Suppressor macrophage treated with lipopolysaccharide for 1 hour (primary cell): ENCODE measurements at regions not wholly inside any gene's neighbourhood (a gene's known extent, or its start where the extent isn't known, plus 50 kb on each side); places are given as distances from the start of the nearest gene placed in this dataset.
"Not testable (repeated sequence)": the region's sequence is repeated elsewhere in the genome, so short reads cannot be mapped to it uniquely, and the experiment has no call there.

ENCODE experiments used
- DNase-seq, 3 donors: peaks; one replicate each; pipeline ENCODE4 v3.0.0-alpha.2; 2020 to 2022

DNA sequence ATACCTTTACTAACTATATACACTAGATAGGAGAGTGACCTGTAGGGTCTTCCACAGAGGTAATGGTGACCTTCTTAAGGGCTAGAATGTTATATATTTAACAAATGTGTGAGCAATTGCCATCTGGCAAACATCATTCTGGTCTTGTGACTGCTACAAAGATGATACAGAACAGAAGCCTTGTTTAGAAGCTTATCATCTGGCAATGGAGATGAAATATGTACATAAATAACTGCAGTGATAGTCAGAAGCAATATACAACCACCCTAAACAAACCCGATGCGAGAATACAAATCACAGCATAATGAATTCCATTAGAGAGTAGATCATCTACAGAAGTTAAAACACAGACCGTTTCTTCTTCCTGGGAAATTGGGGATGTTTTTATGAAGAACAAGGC is 952.7 kb upstream of the SLIT2 start:
- DNase-seq, result no peak

DNA sequence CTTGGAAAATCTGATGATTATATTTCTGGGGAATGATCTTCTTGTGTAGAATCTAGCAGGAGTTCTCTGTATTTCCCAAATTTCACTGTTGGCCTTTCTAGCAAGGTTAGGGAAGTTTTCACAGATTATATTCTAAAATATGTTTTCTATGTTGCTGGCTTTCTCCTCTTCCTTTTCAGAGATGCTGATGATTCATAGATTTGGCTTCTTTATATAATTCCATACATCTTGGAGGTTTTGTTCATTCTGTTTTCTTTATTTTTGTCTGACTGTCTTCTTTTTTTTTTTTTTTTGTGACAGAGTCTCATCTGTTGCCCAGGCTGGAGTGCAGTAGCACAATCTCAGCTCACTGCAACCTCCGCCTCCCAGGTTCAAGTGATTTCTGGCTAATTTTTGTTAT is 957.9 kb upstream of the SLIT2 start:
- no peak for DNase-seq

DNA sequence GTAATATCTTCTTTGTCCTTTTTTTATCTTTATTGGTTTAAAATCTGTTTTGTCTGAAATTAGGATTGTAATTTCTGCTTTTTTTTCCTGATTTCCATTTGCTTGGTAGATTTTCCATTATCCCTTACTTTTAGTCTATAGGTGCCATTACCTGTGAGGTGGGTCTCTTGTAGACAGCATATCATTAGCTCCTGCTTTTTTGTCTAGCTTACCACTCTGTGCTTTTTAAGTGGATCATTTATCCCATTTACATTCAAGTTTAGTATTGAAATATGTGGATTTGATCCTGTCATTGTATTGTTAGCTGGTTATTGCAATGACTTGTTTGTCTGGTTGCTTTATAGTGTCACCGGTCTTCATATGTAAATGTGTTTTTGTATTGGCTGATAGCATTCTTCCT is 958.6 kb upstream of the SLIT2 start:
- DNase-seq, result no peak

DNA sequence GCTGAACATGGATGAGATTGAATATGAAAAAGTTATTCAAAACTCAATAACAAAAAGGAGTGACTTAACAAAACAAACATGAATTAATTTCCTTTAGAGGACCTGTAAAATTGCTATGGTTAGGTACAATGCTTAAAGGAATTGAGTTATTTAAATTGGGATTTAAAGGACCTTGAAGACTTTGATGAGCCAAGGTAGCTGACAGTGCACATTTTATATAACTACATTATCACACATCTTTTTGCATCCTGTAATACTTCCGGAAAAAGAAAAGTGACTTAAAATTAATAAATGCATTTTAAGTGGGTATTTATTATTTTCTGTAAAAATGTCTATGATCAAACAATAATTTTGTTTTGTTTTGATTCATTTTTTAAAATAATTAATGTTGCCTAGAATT is 964.8 kb upstream of the SLIT2 start:
- no peak for DNase-seq

DNA sequence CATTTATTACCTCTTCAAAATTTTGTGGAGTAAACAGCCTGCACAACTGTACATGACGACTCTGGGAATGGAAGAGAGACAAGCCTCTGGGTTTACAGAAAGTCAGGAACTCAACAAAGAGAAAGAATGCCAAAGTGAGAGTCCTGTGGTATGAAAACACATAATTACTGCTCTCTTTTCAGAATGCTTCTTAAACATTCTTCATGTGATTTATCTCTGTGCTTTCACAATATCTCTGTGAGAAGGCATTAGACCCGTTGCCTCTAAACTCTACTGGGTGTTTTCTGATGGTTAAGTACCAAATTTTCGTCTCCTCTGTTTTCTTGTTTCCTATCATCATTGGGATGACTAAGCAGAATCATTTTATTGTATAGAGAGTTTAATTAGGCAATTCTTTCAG is 966.6 kb upstream of the SLIT2 start:
- DNase-seq, result no peak

DNA sequence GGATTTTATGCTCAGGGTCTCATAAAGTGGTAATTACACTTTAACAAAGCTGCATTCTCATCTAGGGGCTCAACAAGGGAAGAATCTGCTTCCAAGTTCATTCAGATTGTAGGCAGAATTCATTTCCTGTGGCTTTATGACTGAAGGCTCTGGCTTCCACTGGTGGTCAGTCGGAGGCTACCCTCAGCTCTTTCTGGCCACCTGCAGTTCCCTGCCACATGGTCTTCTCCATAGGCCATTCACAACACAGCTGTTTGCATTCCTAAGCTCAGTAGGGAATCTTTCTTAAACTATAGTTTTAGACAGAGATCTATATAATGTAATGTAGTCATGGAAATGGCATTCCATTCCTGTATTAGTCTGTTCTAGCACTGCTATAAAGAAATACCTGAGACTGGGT is 973.0 kb upstream of the SLIT2 start:
- DNase-seq, result no peak

DNA sequence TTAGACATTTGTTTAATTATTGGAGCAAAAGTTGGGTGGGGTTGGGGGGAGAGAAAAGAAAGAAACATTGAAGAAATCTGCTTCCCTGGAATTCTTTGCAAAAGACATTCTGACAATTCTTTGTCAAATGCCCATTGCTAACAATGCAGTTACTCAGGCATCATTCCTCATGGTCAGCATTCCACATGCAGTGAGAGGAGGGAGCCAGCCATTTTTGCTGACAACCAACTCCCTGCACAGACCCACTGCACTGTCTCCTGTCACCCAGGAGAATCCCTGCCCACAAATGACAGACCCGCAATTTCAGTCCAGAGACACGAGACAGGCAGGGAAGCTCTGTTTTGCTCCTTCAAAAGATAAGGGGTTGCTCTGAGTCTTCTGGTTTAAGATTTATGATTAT is 985.1 kb upstream of the SLIT2 start:
- no peak for DNase-seq

DNA sequence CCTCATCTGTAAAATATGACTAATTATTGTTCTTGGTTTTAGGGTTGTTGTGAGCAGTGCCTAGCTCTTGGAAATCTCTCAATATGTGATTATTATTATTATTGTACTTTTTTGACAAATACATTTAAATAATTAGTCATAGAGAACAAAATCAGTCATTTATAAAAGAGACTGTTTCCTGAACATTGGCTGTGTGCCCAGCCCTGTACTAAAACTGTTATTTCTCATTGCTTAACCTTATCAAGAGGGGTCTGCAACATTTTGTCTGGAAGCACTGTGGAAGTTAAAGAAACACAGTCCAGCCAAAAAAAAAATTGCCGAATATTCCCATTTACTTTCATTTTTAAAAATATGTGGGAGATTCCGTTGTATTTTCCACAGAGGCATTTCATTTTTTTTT is 989.2 kb upstream of the SLIT2 start:
- no peak for DNase-seq

DNA sequence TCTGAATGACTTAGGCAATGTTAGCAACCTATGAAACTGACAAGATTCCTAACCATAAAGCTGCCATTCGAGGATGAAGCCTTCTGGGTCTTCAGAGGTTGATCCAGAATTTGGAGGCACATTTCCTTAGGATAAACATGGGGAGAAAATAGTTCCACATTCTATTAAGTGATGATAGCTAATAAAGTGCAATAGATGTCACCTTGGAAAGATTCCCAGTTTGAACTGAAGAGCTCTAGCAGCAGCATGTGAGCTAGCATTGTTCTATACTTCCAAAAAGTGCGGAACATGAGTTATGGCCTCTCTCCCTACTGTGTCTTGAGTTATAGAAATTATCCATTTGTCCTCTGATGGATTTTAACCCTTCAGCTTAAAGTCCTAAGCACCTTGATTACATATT is 991.4 kb upstream of the SLIT2 start:
- no peak for DNase-seq

DNA sequence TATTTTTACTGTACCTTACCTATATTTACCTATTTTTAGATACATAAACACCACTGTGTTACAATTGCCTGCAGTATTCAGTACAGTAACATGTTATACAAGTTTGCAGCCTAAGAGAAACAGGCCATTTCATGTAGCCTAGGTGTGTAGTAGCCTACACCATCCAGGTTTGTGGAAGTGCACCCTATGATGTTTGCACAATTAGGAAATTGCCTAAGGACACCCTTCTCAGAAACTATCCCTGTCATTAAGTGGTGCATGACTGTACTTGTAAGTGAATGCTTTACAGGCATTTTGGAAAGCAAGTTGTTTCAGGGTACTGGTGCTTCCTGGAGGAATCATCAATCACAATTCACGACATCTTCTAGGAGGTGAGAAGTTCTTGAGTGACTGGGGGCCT is 991.8 kb upstream of the SLIT2 start:
- DNase-seq, result no peak

DNA sequence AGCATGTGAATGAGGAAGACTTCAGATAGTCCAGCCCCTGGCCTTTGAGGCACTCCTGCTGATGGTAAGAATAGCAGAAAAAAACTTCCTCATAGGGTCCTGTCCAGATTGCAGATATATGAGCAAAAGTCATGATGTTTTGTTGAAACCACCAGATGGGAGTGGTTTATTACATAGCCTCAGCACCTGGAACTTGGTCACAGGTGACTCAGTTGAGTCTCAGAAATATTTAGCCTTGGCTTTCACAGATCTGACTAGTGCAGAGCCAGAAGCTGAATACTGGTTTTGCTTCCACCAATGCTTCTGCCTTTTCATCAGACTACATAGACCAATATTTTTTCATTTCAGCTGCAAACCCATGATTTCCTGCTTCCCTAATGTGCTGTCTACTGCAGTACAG is 994.9 kb upstream of the SLIT2 start:
- DNase-seq, result no peak

DNA sequence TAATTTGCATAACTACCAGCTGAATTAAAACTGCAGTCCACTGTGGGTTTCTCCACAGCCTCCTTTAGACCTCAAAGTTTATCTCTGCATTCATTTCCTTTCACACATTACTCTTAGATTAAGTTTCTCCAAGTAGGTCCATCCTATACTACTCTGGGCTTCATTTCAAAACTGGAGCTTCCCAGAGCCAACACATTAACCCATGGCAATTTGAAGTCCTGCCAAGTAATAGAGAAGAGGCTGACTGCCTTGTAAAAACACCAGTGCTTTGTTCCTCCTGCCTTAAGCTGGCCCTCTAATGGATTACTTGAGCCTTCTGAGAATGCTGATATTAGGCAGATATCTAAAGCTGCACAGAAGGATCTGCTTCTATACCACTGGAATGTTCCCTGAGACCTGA is 997.2 kb upstream of the SLIT2 start:
- no peak for DNase-seq

DNA sequence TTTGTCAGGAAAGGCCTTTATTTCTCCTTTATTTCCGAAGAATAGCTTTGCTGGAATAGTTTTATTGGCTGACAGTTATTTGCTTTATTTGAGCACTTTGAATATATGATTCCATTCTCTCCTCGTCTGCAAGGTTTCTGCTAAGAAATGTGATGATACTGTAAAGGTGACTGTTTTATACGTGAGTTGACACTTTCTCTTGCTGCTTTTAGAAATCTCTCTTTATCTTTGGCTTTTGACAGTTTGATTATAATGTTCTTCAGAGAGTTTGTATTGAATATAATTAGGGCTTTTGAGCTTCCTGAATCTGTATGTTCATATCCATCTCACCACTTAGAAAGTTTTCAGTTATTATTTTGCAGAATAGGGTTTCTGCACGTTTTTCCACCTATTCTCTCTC is 1003.7 kb upstream of the SLIT2 start:
- DNase-seq, result no peak

DNA sequence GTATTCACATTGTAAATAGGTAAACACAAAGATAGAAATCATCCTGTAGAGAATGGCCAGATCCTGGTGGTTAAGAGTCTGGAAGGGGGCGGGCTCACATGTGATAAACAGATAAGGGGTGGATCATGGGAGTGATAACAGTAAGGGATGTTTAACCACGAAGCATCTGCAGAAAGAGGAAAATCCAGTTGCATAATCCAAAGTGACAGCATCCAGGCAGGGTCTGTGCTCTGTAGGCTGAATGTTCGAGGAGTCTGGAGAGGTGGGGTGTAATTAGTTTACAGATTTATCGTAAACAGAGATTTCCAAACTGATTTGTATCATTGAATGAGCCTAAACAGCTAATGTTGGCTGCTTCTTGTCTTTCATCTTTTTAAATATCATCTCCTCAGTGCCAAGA is 1009.8 kb upstream of the SLIT2 start:
- DNase-seq, result no peak

DNA sequence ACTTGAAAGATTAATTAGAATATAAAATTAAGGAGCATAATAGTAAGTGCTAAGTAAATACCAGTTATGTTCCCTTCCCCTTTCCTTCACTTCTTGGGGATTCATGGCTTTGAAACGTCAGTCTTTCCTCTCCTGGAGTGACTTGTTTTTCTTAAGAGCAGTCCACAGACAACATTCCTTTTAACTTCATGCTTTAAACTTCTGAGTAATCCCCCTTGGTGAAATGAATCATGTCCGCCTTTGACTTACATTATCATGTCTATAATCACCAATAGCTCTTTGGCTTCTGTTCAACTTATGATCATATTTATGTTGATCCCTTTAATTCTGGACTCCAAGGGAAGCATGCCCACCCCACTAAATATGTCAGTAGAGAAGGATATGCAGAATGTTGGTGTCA is 1012.1 kb upstream of the SLIT2 start:
- DNase-seq, result no peak

DNA sequence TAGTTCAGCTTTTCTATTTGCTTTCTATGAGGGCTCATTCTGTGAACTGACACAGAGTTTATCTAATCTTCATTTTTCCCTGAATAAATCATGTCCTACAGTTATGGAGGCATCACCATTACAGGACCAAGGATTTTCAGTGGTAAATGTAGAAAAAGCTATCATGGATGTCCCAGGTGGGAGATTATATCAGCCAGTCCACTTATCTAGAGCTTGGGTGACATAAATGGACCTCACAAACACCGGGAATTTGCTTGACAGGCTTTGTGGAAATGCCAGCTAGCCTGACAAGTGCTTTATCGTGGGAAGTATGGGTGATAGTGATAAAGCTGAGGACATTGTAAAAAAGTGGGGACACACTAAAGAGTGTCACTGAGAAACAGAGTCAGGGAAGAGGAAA is 1015.2 kb upstream of the SLIT2 start:
- no peak for DNase-seq

DNA sequence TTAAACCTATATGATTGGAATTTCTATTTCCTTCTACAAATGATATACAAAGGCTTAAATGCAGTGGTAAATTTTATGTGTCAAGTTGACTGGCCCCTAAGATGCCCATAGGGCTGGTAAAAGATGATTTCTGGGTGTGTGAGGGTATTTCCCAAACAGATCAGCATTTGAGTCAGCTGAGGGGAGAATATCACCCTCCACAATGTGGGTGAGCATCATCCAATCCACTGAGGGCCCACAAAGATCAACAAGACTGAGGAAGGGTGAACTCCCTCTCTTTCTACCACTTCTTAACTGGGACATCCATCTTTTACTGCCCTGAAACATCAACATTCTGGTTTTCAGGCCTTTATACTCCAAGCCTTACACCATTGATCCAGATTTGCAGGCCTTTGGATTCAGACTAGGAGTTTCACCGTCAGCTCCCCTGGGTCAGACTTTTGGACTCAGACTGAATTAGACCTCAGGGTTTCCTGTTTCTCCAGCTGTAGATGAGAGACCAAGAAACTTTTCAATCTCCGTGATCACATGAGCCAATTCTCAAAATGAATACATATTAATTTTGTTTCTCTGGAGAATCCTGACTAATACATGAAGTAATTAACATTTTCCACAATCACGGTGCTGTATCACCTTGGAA is 1020.7 kb upstream of the SLIT2 start:
- DNase-seq, result no peak

DNA sequence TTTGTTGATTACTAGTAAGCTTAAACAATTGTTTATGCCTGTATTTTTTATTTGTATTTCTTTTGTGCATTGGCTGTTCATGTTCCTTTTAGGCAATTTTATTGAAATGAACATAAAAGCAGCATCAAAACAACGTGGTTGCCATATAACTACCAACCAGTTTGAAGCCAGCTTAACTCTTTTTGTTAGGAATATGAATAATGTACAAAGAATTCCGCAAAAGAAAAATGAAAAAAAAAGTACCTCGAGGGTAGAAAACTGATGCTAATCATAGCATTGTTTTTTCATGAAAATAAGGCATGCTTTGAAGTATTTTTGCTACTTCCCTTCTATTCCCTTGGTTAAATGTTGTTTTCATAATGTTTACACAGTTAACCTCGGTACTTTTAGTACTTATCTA is 1024.0 kb upstream of the SLIT2 start:
- DNase-seq, result no peak

DNA sequence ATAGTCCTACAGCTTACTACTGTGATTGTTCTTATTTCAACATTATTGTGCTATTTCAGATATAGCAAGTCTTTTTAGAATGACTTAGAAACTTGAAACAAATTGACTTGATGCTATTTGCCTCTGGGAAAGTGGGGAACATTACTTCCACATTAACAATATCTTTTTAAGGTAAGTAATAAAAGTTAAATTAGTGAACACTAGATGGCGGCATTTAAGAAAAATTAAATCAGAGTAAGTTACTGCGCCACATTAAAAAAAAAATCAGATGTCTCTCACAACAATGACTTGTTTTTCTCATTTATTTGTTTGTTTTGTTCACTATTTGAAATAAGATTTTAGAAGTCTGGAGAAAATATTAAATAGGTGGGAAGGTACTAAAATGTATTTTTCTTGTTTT is 1026.9 kb upstream of the SLIT2 start:
- DNase-seq, result peak; percentile 7 to 52 (median 49)

DNA sequence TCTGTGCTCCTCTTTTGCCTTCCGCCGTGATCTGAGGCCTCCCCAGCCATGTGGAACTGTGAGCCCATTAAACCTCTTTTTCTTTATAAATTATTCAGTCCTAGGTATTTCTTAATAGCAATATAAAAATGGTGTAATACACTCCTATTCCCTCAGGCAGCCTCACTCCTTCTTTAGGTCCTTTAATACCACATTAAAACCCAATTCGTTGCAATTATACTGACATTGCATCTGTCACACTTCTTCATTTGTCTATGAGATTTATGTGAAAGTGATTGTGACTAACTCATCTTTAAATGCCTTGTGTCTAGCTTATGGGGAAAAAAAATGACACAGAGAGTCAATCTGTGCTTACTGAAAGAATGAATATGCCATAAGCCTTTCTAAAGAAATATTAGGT is 1035.2 kb upstream of the SLIT2 start:
- DNase-seq, result no peak

DNA sequence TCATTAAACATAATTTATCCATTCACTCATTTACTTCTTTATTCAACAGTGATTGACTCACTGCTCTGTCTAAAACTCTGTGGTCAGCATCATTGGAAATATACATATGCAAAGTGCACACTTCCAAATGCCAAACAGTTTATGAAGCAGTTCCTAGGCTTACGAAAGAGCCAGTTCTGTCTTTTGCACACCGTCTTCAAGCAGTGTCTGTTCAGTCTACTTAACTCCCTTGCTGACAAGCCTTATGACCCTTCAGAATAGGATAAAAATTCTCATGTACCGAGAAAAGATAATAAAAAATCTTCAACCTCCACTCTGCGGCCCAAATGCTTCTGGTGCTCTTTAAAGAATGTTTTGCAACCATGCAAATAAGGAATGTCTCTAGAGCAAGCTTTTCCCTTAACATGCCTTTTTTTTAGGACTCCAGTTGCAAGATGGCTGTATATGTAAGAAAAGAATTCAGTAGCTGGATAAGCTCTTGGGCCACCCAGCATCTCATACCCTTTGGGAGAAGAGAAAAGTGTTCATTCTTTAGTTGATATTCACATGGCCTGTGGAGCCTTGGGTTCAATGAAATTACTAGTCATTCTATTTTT is 1037.0 kb upstream of the SLIT2 start:
- DNase-seq, result no peak

DNA sequence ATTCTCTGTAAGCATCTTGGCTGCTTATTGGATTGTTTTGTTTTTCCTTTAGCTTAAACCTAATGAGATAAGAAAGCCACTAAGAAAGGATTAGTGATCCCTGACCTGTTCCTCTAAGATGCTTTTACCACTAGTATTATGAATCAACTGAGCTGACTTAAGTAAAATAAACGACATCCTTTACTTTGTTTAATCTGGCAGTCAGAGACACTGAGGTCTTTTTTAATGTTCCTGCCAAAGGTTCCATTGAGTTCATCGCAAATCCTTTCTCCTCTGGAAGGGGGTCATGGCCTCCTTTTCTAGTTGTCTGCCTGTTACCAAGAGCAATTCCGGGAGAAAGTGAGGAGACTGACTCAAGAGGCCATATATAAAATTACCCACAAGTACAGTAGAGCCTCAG is 1038.3 kb upstream of the SLIT2 start:
- no peak for DNase-seq

DNA sequence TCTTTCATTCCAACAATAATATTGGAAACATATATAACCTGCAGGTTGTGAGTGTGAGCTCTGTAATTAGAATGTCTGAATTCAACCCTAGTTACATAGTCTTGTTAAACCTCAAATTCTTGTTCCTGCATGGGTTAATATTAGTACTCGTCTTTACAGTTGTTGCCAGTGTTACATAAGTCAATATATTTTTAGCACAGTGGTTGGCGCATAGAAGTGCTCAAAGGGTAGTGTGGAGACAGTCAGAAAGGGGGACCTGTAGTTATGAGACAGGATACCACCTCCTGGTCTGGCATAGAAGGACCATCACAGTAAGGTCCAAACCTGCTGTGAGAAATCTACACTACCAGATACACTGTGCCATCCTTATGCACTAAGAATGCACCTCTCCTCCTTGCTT is 1045.9 kb upstream of the SLIT2 start:
- no peak for DNase-seq

DNA sequence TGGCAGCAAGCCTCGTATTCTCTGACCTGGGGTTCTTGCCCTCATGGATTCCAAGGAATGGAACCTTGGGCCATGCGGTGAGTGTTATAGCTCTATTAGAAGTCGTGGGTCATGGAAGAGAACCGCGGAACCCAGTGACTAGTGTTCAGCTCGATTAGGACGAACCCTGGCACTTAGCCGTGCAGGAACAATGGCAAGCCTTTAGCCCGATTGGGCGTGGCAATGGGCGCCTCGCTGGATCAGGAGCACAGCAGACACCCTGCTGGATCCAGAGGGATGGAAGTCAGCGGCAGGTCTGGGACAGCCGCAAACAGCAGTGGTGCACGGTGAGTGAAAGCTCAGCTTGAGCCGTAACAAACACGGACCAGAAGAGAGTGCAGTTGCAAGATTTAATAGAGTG is 1053.9 kb upstream of the SLIT2 start:
- DNase-seq, result not testable (repeated sequence)

DNA sequence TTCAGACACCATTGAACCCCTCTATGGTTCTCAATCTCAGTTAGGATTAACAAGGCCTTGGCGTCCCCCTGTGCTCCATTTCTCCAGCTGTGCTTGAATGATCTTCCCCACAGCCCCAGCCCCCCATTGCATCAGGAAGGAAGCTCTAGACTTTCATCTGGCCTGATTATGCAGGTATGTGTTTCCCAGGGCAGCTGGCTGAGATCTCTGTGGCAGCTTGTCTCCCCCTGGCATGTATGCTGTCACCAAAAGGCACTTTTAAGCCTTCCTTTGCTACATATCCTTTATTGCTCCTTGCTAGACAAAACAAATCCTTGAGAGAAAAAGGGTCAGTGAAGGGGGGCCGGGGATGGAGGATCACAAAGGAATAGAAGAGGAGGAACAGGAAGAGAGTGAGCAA is 1056.0 kb upstream of the SLIT2 start:
- no peak for DNase-seq

DNA sequence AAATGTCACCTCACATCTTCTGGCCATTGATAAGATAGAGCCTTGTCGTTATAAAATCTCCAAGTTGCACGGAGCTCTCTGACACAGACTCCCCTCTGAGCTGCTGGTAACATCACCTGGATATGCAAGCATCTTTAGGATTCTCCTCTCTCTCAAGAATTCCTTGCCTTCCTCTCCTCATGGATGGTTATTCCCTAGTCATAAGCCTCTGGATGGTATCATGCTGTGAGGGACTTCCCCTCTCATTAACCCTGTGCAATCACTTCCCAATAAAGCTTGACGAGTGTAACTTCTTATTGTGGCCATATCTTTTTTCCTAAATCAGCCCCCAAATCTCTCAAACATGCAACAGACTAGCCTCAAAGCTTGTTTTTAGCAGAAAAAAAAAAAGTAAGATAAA is 1057.0 kb upstream of the SLIT2 start:
- no peak for DNase-seq
